Sigmoid colon (tissue), 4 donors: ENCODE measurements at regions not wholly inside any gene's neighbourhood (a gene's known extent, or its start where the extent isn't known, plus 50 kb on each side); places are given as distances from the start of the nearest gene placed in this dataset.

Experiments
- CTCF ChIP-seq, 4 experiments: fragments of 450-650 bp in 3 of 4; fragments of 200-600 bp in 1 of 4; IDR thresholded peaks; one replicate each; pipeline ENCODE4 v1.5.1; 2016 to 2019; ENCODE audit warnings: antibody characterized with exemption in 4 of 4, mild to moderate bottlenecking in 3 of 4, moderate library complexity in 2 of 4
- EP300 ChIP-seq, 4 donors: sonication (generic); formaldehyde crosslinking; IDR thresholded peaks; one replicate each; pipeline ENCODE4 v1.6.1; 2017; ENCODE audit warnings: antibody characterized with exemption in 4 of 4
- POLR2A ChIP-seq, 2 donors: fragments of 450-650 bp; IDR thresholded peaks; one replicate each; pipeline ENCODE4 v1.6.1; 2016; ENCODE audit warnings: antibody characterized with exemption in 2 of 2, mild to moderate bottlenecking in 2 of 2, moderate library complexity in 2 of 2
- POLR2AphosphoS5 ChIP-seq, 4 donors: sonication (generic); formaldehyde crosslinking; IDR thresholded peaks; one replicate each; pipeline ENCODE4 v1.6.1; 2017; ENCODE audit warnings: antibody characterized with exemption in 4 of 4

GRCh38 chr1:30194741-30195423 is 528.5 kb downstream of the MATN1 start:
- TF ChIP-seq CTCF (IDR thresholded peaks at IDR 0.05) (no peak), EP300 (IDR thresholded peaks at IDR 0.05) (no peak), POLR2AphosphoS5 (IDR thresholded peaks at IDR 0.05) (no peak), POLR2A (IDR thresholded peaks at IDR 0.05) (no peak)
